K562 (cell line): ENCODE measurements at regions not wholly inside any gene's neighbourhood (a gene's known extent, or its start where the extent isn't known, plus 50 kb on each side); places are given as distances from the start of the nearest gene placed in this dataset.

Source experiments
- ATAC-seq: fragments of 200-7000 bp; cut with Tn5 transposase; 3 replicates; pipeline ENCODE4 v1.9.1; 2020; ENCODE audit warnings: moderate library complexity
- BruUV-seq: library from RNA; stranded (reverse); fragments of 400-500 nt; replicated peaks from 2 replicates; lab custom pipeline; 2021; lab: Mats Ljungman, UMichigan
- CTCF ChIA-PET: fragments of 300-600 bp; formaldehyde crosslinking; extraction: SDS; loops from one replicate; lab custom pipeline; 2021; ENCODE audit warnings: low intra/inter-chr PET ratio; lab: Yijun Ruan, JAX
- POLR2A ChIA-PET: fragments of 300-600, 350-650 bp; sonication (Branson Sonifier 250); formaldehyde crosslinking; extraction: SDS; loops from one replicate; lab custom pipeline; 2021; ENCODE audit warnings: antibody characterized with exemption, inconsistent platforms; lab: Yijun Ruan, JAX
- DNase-seq, 4 experiments: peaks; one replicate each; pipeline versions ENCODE4 v3.0.0 to v3.0.0-alpha.2; 2011 to 2018; ENCODE audit warnings: low spot score in 3 of 4, mixed read lengths in 3 of 4; ENCODE audit errors: extremely low read depth in 1 of 4
- FAIRE-seq: peaks from 2 replicates; lab custom pipeline; 2011; peaks lifted over from hg19 to GRCh38; lab: Jason Lieb, UNC
- H2AFZ ChIP-seq: 2 replicates; pipeline ENCODE4 v1.6.0; 2011; ENCODE audit warnings: low read depth, low read length, control low read depth, inconsistent platforms
- H3K27ac ChIP-seq: fragments of 200-600 bp; 3 replicates; pipeline ENCODE4 v1.8.0; 2011; ENCODE audit warnings: low read depth, mild to moderate bottlenecking, control low read depth, inconsistent platforms, low read length, moderate library complexity, mixed read lengths; ENCODE audit errors: extremely low read depth
- H3K27me3 ChIP-seq, 2 experiments: fragments of 300-600 bp in 1 of 2; 2 replicates in 1 of 2; 3 replicates in 1 of 2; pipeline versions ENCODE4 v1.6.0 to v1.8.0; 2011; ENCODE audit warnings: inconsistent platforms in 2 of 2, low read length in 2 of 2, mild to moderate bottlenecking in 1 of 2, mixed read lengths in 1 of 2, moderate library complexity in 1 of 2; ENCODE audit not compliant: control insufficient read depth in 2 of 2, insufficient read depth in 2 of 2
- H3K36me3 ChIP-seq: fragments of 300-600 bp; 3 replicates; pipeline ENCODE4 v1.8.0; 2011; ENCODE audit warnings: mild to moderate bottlenecking, low read length, inconsistent platforms; ENCODE audit not compliant: control insufficient read depth, insufficient read depth
- H3K4me1 ChIP-seq, 2 experiments: fragments of 200-600 bp in 1 of 2; replicated peaks in 1 of 2; 2 replicates in 1 of 2; 3 replicates in 1 of 2; pipeline versions ENCODE4 v1.5.1 to v1.8.0; 2011; ENCODE audit warnings: inconsistent platforms in 2 of 2, low read length in 2 of 2, mild to moderate bottlenecking in 1 of 2, mixed read lengths in 1 of 2, moderate library complexity in 1 of 2; ENCODE audit not compliant: control insufficient read depth in 2 of 2, insufficient read depth in 2 of 2
- H3K4me2 ChIP-seq: 2 replicates; pipeline ENCODE4 v1.6.1; 2011; ENCODE audit warnings: low read length, control low read depth, inconsistent platforms, mixed read lengths; ENCODE audit not compliant: insufficient read depth
- H3K4me3 ChIP-seq: fragments of 200-600 bp; sonication (generic), shearing (Covaris generic); 2 replicates; pipeline ENCODE4 v1.5.1; 2016; ENCODE audit warnings: control low read depth, inconsistent platforms
- H3K79me2 ChIP-seq: fragments of 200-600 bp; 3 replicates; pipeline ENCODE4 v1.8.0; 2011; ENCODE audit warnings: low read length, inconsistent platforms; ENCODE audit not compliant: control insufficient read depth, insufficient read depth
- H3K9ac ChIP-seq, 2 experiments: 2 replicates each; pipeline versions ENCODE4 v1.6.0 to v1.6.1; 2011; ENCODE audit warnings: low read depth in 2 of 2, low read length in 2 of 2, control low read depth in 1 of 2, inconsistent platforms in 1 of 2, mild to moderate bottlenecking in 1 of 2, mixed read lengths in 1 of 2; ENCODE audit not compliant: insufficient read depth in 1 of 2
- H3K9me1 ChIP-seq: one replicate; pipeline ENCODE4 v1.6.0; 2011; ENCODE audit warnings: inconsistent platforms, mild to moderate bottlenecking, low read length, moderate library complexity; ENCODE audit not compliant: control insufficient read depth, insufficient read depth
- H3K9me3 ChIP-seq: replicated peaks from 2 replicates; pipeline ENCODE4 v1.5.1; 2011; ENCODE audit warnings: low read depth, low read length, inconsistent platforms; ENCODE audit not compliant: control insufficient read depth, insufficient read depth
- H4K20me1 ChIP-seq: replicated peaks from 2 replicates; pipeline ENCODE4 v1.6.1; 2011; ENCODE audit warnings: low read length, inconsistent platforms, mixed read lengths; ENCODE audit not compliant: control insufficient read depth, insufficient read depth
- BRCA1 ChIP-seq, 2 experiments: fragments of 450-650 bp in 1 of 2; sonication (generic) in 1 of 2; formaldehyde crosslinking in 1 of 2; IDR thresholded peaks; 2 replicates each; pipeline versions ENCODE4 v1.5.0 to v1.6.1; 2017 to 2020; ENCODE audit warnings: mild to moderate bottlenecking in 1 of 2, missing genetic modification reagents in 1 of 2
- CBX5 ChIP-seq: IDR thresholded peaks from 2 replicates; pipeline ENCODE4 v1.6.1; 2014; ENCODE audit warnings: low read depth, borderline replicate concordance
- DIDO1 ChIP-seq: fragments of 450-650 bp; IDR thresholded peaks from 2 replicates; pipeline ENCODE4 v1.6.1; 2016; ENCODE audit warnings: low read depth, missing biosample characterization, missing genetic modification characterization
- FOXM1 ChIP-seq, 2 experiments: fragments of 450-650 bp in 1 of 2; sonication (generic) in 1 of 2; formaldehyde crosslinking in 1 of 2; IDR thresholded peaks; 2 replicates each; pipeline versions ENCODE4 v1.6.1 to v1.9.0; 2017 to 2022; ENCODE audit warnings: low read depth in 2 of 2, mild to moderate bottlenecking in 2 of 2, missing genetic modification reagents in 1 of 2, moderate library complexity in 1 of 2
- RBM39 ChIP-seq: fragments of 200-400 bp; formaldehyde crosslinking; optimal IDR thresholded peaks from 2 replicates; pipeline ENCODE3; 2018; ENCODE audit warnings: low read depth, low read length
- THAP7 ChIP-seq: fragments of 250-450 bp; sonication (Bioruptor Pico); IDR thresholded peaks from 2 replicates; pipeline ENCODE4 v1.5.0; 2021
- ZFP1 ChIP-seq: fragments of 450-650 bp; formaldehyde crosslinking; IDR thresholded peaks from 2 replicates; pipeline ENCODE4 v1.4.0; 2020; ENCODE audit warnings: mild to moderate bottlenecking, mixed read lengths
- ZNF124 ChIP-seq: sonication (generic); formaldehyde crosslinking; IDR thresholded peaks from 2 replicates; pipeline ENCODE4 v1.8.1; 2022; ENCODE audit warnings: missing genetic modification reagents
- WGBS: fragments of 100-300 bp; shearing (Covaris generic); methylation state at CpG from one replicate; pipeline ENCODE4 v1.1.6; 2016; ENCODE audit warnings: low coverage, mixed read lengths; ENCODE audit not compliant: insufficient coverage; ENCODE audit errors: missing lambda C conversion rate; 5-methylcytosine and 5-hydroxymethylcytosine counted together
- in situ Hi-C: fragments of 300-500 bp; cut with MboI; formaldehyde crosslinking; loops from 4 replicates; pipeline ENCODE4 v1.15.0; 2018; ENCODE audit warnings: inconsistent platforms, mixed read lengths
- intact Hi-C: fragments of 100-400 bp; cut with micrococcal nuclease; formaldehyde crosslinking; loops from 2 replicates; pipeline ENCODE4 v1.14.2; 2022
- TF ChIP-seq, protein P1 (sequence below), 2 experiments: fragments of 200-800 bp in 1 of 2; sonication (Bioruptor generic) in 1 of 2; sonication (generic) in 1 of 2; formaldehyde crosslinking in 1 of 2; IDR thresholded peaks in 1 of 2; conservative IDR thresholded peaks in 1 of 2; 2 replicates each; pipeline versions ENCODE4 v1.5.0 to v1.6.1; 2016 to 2020; ENCODE audit warnings: missing compliant biosample characterization in 1 of 2, missing genetic modification characterization in 1 of 2, missing genetic modification reagents in 1 of 2
- TF ChIP-seq, protein P2 (sequence below): sonication (generic); formaldehyde crosslinking; IDR thresholded peaks from 2 replicates; pipeline ENCODE4 v1.5.0; 2020; ENCODE audit warnings: missing genetic modification reagents
- TF ChIP-seq, protein P3 (sequence below): fragments of 450-650 bp; formaldehyde crosslinking; IDR thresholded peaks from 2 replicates; pipeline ENCODE4 v1.4.0; 2020; ENCODE audit warnings: mild to moderate bottlenecking, moderate library complexity

DNA sequence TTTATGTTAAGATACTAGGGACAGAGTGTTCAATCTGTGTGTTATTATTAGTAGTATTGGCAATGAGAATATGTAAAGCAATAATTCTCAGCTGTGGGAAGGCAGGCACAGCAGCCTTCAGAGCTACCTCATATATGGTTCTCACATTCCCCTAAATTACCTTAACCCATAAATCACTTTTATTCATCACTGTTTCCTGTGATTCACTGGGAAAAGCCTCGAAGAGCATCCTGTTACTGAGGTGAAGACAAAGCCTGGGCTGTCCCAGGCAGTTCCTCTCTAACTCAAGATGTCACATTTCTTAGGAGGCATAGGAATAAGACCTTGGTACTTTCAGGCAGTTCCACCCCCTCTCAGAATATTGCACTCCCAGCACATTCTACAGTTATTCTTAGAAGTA is 965.7 kb downstream of the NCAM2 start:
- POLR2A ChIA-PET: no interaction called here

DNA sequence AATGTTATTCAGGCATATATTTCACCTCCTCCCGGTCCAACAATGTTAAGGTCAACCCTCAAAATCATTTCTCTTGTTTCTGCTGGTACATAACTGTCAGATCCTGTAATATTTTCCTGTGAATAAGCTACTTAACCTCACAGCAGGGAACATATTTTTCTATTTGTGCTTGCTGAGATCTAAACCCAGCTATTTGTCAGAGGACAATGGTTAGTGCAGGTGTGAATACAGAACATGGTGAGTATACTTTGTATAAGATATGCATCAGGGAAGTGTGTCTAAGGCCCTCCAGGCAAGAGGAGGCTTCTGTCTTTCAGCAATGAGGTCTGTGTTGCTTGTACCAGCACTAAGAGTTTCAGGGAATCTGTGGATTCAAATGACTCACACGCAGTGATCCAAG is 970.6 kb downstream of the NCAM2 start:
- H2AFZ ChIP-seq: no peak overlapping the region
- 0% methylated on average over 2 of the region's 2 CpGs for WGBS
- no peaks in the 10 kb centered on the region for H3K9me1 ChIP-seq
- no peaks in the 10 kb centered on the region; the same call in 1 of the 2 replicates for H3K9me3 ChIP-seq
- no peak overlapping the region for H3K4me3 ChIP-seq
- BruUV-seq: no TSS peak
- H3K4me1 ChIP-seq: no peaks in the 10 kb centered on the region
- POLR2A ChIA-PET: no interaction called here
- no peak overlapping the region for H3K4me2 ChIP-seq
- in situ Hi-C loops: no loop called here
- DNase-seq (no peak), ATAC-seq (no peak), FAIRE-seq (no peak)
- no peaks in the 10 kb centered on the region for H4K20me1 ChIP-seq
- no peaks in the 10 kb centered on the region for H3K36me3 ChIP-seq
- H3K27me3 ChIP-seq: no peaks in the 10 kb centered on the region
- H3K27ac ChIP-seq: no peak overlapping the region
- intact Hi-C loops: no loop called here
- H3K9ac ChIP-seq: no peak overlapping the region
- H3K79me2 ChIP-seq: no peaks in the 10 kb centered on the region
- CTCF ChIA-PET: no interaction called here
- TF ChIP-seq FOXM1 (IDR thresholded peaks at IDR 0.05; ENCODE audit: low read depth) (no peak), FOXM1 (CRISPR knock-in tag; IDR thresholded peaks at IDR 0.05; ENCODE audit: low read depth) (no peak), ZNF124 (CRISPR knock-in tag) (no peak), THAP7 (CRISPR knock-in tag) (no peak), BRCA1 (IDR thresholded peaks at IDR 0.05) (no peak), BRCA1 (CRISPR knock-in tag; IDR thresholded peaks at IDR 0.05) (no peak), RBM39 (no peak), ZFP1 (CRISPR knock-in tag) (no peak), CBX5 (no peak), DIDO1 (tag) (no peak)
- TF ChIP-seq, protein P1, sequence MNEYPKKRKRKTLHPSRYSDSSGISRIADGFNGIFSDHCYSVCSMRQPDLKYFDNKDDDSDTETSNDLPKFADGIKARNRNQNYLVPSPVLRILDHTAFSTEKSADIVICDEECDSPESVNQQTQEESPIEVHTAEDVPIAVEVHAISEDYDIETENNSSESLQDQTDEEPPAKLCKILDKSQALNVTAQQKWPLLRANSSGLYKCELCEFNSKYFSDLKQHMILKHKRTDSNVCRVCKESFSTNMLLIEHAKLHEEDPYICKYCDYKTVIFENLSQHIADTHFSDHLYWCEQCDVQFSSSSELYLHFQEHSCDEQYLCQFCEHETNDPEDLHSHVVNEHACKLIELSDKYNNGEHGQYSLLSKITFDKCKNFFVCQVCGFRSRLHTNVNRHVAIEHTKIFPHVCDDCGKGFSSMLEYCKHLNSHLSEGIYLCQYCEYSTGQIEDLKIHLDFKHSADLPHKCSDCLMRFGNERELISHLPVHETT (CRISPR knock-in tag; conservative IDR thresholded peaks at IDR 0.05 in 1 of 2, IDR thresholded peaks at IDR 0.05 in 1 of 2): no peak
- TF ChIP-seq, protein P2, sequence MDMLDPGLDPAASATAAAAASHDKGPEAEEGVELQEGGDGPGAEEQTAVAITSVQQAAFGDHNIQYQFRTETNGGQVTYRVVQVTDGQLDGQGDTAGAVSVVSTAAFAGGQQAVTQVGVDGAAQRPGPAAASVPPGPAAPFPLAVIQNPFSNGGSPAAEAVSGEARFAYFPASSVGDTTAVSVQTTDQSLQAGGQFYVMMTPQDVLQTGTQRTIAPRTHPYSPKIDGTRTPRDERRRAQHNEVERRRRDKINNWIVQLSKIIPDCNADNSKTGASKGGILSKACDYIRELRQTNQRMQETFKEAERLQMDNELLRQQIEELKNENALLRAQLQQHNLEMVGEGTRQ (CRISPR knock-in tag): no peak

More for the DNA sequence above, 965.7 kb downstream of the NCAM2 start:
- WGBS: 0% methylated on average over 1 of the region's 1 CpG
- Histone ChIP-seq H3K4me3 (no peak overlapping the region), H3K9me3 (no peaks in the 10 kb centered on the region; the same call in 1 of the 2 replicates), H2AFZ (no peak overlapping the region), H3K27ac (no peak overlapping the region)
- no peak for ATAC-seq
- no TSS peak for BruUV-seq
- TF ChIP-seq, protein P3, sequence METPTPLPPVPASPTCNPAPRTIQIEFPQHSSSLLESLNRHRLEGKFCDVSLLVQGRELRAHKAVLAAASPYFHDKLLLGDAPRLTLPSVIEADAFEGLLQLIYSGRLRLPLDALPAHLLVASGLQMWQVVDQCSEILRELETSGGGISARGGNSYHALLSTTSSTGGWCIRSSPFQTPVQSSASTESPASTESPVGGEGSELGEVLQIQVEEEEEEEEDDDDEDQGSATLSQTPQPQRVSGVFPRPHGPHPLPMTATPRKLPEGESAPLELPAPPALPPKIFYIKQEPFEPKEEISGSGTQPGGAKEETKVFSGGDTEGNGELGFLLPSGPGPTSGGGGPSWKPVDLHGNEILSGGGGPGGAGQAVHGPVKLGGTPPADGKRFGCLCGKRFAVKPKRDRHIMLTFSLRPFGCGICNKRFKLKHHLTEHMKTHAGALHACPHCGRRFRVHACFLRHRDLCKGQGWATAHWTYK (CRISPR knock-in tag): no peak
- TF ChIP-seq, all 486 proteins: peak for 0
- Histone ChIP-seq H3K36me3 (no peaks in the 10 kb centered on the region), H3K9me1 (no peaks in the 10 kb centered on the region), H3K27me3 (no peaks in the 10 kb centered on the region), H3K9ac (no peak overlapping the region), H3K4me2 (no peak overlapping the region), H3K4me1 (no peaks in the 10 kb centered on the region), H3K79me2 (no peaks in the 10 kb centered on the region), H4K20me1 (no peaks in the 10 kb centered on the region)
- no peak for FAIRE-seq
- DNase-seq: no peak
- intact Hi-C loops (no loop called here), in situ Hi-C loops (no loop called here)
- CTCF ChIA-PET: no interaction called here
